Fibroblast of the conjunctiva (primary cell): ENCODE measurements at regions not wholly inside any gene's neighbourhood (a gene's known extent, or its start where the extent isn't known, plus 50 kb on each side); places are given as distances from the start of the nearest gene placed in this dataset.
"Not testable (repeated sequence)": the region's sequence is repeated elsewhere in the genome, so short reads cannot be mapped to it uniquely, and the experiment has no call there.

Source experiments
- DNase-seq: peaks from one replicate; pipeline ENCODE4 v3.0.0-alpha.2; 2010; ENCODE audit warnings: low read depth

GRCh38 chr10:50999163-50999562, 75.1 kb upstream of the PRKG1 start:
- DNase-seq, result no peak

GRCh38 chr10:51000164-51000563, 74.1 kb upstream of the PRKG1 start:
- DNase-seq, result no peak

- DNase-seq, result no peak
Observed at GRCh38 chr10:51000976-51001375, 73.3 kb upstream of the PRKG1 start.

GRCh38 chr10:51001587-51001986, 72.7 kb upstream of the PRKG1 start:
- DNase-seq, result no peak

- DNase-seq, result no peak
Observed at GRCh38 chr10:51002469-51002868, 71.8 kb upstream of the PRKG1 start.

- no peak for DNase-seq
Observed at GRCh38 chr10:51004776-51005175, 69.5 kb upstream of the PRKG1 start.

GRCh38 chr10:51005551-51005950, 68.7 kb upstream of the PRKG1 start:
- no peak for DNase-seq

- DNase-seq, result no peak
Observed at GRCh38 chr10:51006686-51007085, 67.6 kb upstream of the PRKG1 start.

- DNase-seq, result no peak
Observed at GRCh38 chr10:51007781-51008180, 66.5 kb upstream of the PRKG1 start.

GRCh38 chr10:51008346-51008745, 65.9 kb upstream of the PRKG1 start:
- no peak for DNase-seq

GRCh38 chr10:51010977-51011376, 63.3 kb upstream of the PRKG1 start:
- no peak for DNase-seq

GRCh38 chr10:51012073-51012472, 62.2 kb upstream of the PRKG1 start:
- no peak for DNase-seq

- DNase-seq, result no peak
Observed at GRCh38 chr10:51014680-51015389, 59.5 kb upstream of the PRKG1 start.

GRCh38 chr10:51015390-51015754, 58.9 kb upstream of the PRKG1 start:
- not testable (repeated sequence) for DNase-seq

- no peak for DNase-seq
Observed at GRCh38 chr10:51020200-51020599, 54.1 kb upstream of the PRKG1 start.

- DNase-seq, result no peak
Observed at GRCh38 chr10:51022933-51023585, 51.2 kb upstream of the PRKG1 start.

GRCh38 chr10:51023636-51024035, 50.7 kb upstream of the PRKG1 start:
- DNase-seq, result no peak
